ENCODE measurements at regions not wholly inside any gene's neighbourhood (a gene's known extent, or its start where the extent isn't known, plus 50 kb on each side); places are given as distances from the start of the nearest gene placed in this dataset.

GRCh38 chr3:174792864-174793263, 66.3 kb upstream of the NAALADL2 start:
- TF ChIP-seq EP300 (IDR thresholded peaks at IDR 0.05) = no peak
- TF ChIP-seq POLR2A (IDR thresholded peaks at IDR 0.05) = no peak
- no peak for TF ChIP-seq CTCF (IDR thresholded peaks at IDR 0.05)

Data from tibial nerve (tissue), 4 donors.